Spleen (tissue), 11 donors: ENCODE measurements at regions not wholly inside any gene's neighbourhood (a gene's known extent, or its start where the extent isn't known, plus 50 kb on each side); places are given as distances from the start of the nearest gene placed in this dataset.

Experiments
- DNase-seq: peaks from one replicate; pipeline ENCODE4 v3.0.0-alpha.2; 2020
- H3K27ac ChIP-seq, 8 donors: fragments of 200-600 bp; sonication (generic) in 7 of 8; 1 replicate in 4 of 8; 2 replicates in 4 of 8; pipeline versions ENCODE4 v1.5.0 to v1.8.0; 2016 to 2021; ENCODE audit warnings: inconsistent platforms in 4 of 8, mild to moderate bottlenecking in 4 of 8, moderate library complexity in 1 of 8
- H3K27me3 ChIP-seq, 7 donors: fragments of 200-600 bp; sonication (generic) in 6 of 7; replicated peaks in 1 of 7; 1 replicate in 4 of 7; 2 replicates in 3 of 7; pipeline versions ENCODE4 v1.5.0 to v1.8.0; 2016 to 2021; ENCODE audit warnings: inconsistent platforms in 3 of 7, mild to moderate bottlenecking in 1 of 7
- H3K36me3 ChIP-seq, 6 donors: fragments of 200-600 bp; sonication (generic) in 5 of 6; 1 replicate in 4 of 6; 2 replicates in 2 of 6; pipeline versions ENCODE4 v1.5.0 to v1.8.0; 2016 to 2021; ENCODE audit warnings: inconsistent platforms in 2 of 6
- H3K4me1 ChIP-seq, 6 donors: fragments of 200-600 bp; sonication (generic) in 5 of 6; 1 replicate in 3 of 6; 2 replicates in 3 of 6; pipeline versions ENCODE4 v1.5.0 to v1.8.0; 2016 to 2021; ENCODE audit warnings: inconsistent platforms in 3 of 6
- H3K4me3 ChIP-seq, 8 donors: fragments of 200-600 bp; sonication (generic) in 7 of 8; 1 replicate in 4 of 8; 2 replicates in 4 of 8; pipeline versions ENCODE4 v1.5.0 to v1.8.0; 2016 to 2021; ENCODE audit warnings: inconsistent platforms in 4 of 8, mild to moderate bottlenecking in 4 of 8, moderate library complexity in 2 of 8
- H3K9me3 ChIP-seq, 8 donors: fragments of 200-600 bp; sonication (generic) in 7 of 8; 1 replicate in 4 of 8; 2 replicates in 4 of 8; pipeline versions ENCODE4 v1.5.0 to v1.8.0; 2016 to 2021; ENCODE audit warnings: inconsistent platforms in 4 of 8
- CTCF ChIP-seq, 11 experiments: fragments of 200-600 bp in 7 of 11; fragments of 450-650 bp in 4 of 11; sonication (generic) in 4 of 11; IDR thresholded peaks in 8 of 11; conservative IDR thresholded peaks in 3 of 11; 1 replicate in 7 of 11; 2 replicates in 4 of 11; pipeline versions ENCODE4 v1.4.0 to v1.8.0; 2016 to 2021; ENCODE audit warnings: antibody characterized with exemption in 11 of 11, inconsistent platforms in 4 of 11, mild to moderate bottlenecking in 1 of 11
- POLR2A ChIP-seq, 3 donors: fragments of 450-650 bp; IDR thresholded peaks; one replicate each; pipeline ENCODE4 v1.5.1; 2017; ENCODE audit warnings: antibody characterized with exemption in 3 of 3, mild to moderate bottlenecking in 1 of 3
- POLR2AphosphoS5 ChIP-seq, 3 donors: sonication (generic); formaldehyde crosslinking; IDR thresholded peaks; one replicate each; pipeline ENCODE4 v1.5.1; 2017; ENCODE audit warnings: antibody characterized with exemption in 3 of 3
- WGBS, 5 donors: extraction: QIAGEN DNeasy Blood & Tissue Kit in 3 of 5; methylation state at CpG; one replicate each; pipeline versions ENCODE4 v1.1.5 to v1.1.7; 2013 to 2018; 5-methylcytosine and 5-hydroxymethylcytosine counted together
- intact Hi-C: fragments of 100-400 bp; cut with DNase I; formaldehyde crosslinking; loops from one replicate; pipeline ENCODE4 v1.15.0; 2023; ENCODE audit warnings: low total_unique reads
- donor health status: healthy with polysubstance abuse.
- donor health status: DM: no; HTN: no; CAD: no; lungs with moderate emphysema.
- donor health status: DM: no; HTN: no; CAD: no.
- donor health status: Bipolar disorder and iron deficiency.
- donor health status: healthy.
- donor health status: DM: no; HTN: no; CAD: no.
- donor health status: DM: yes; HTN: yes; CAD: no.

- H3K27ac ChIP-seq = no peak overlapping the region
- no peak for DNase-seq
- no peaks in the 10 kb centered on the region for H3K27me3 ChIP-seq
- H3K36me3 ChIP-seq = no peaks in the 10 kb centered on the region
- no peaks in the 10 kb centered on the region for H3K4me1 ChIP-seq
- H3K4me3 ChIP-seq = no peak overlapping the region
- TF ChIP-seq POLR2A (IDR thresholded peaks at IDR 0.05) (no peak), POLR2AphosphoS5 (IDR thresholded peaks at IDR 0.05) (no peak), CTCF (IDR thresholded peaks at IDR 0.05 in 8 of 11, conservative IDR thresholded peaks at IDR 0.05 in 3 of 11) (no peak)
- intact Hi-C loops = no loop called here
- H3K9me3 ChIP-seq = no peaks in the 10 kb centered on the region
- 70 to 83% (median 75%) methylated on average over 3 of the region's 3 CpGs for WGBS, 5 donors
Measured at GRCh38 chr9:103928442-103928841, 165.7 kb upstream of the SMC2 start.

GRCh38 chr9:103941104-103941503, 153.0 kb upstream of the SMC2 start:
- 84 to 91% (median 88%) methylated on average over 11 of the region's 11 CpGs for WGBS, 5 donors
- intact Hi-C loops = no loop called here
- TF ChIP-seq POLR2AphosphoS5 (IDR thresholded peaks at IDR 0.05) = no peak
- no peak for TF ChIP-seq CTCF (IDR thresholded peaks at IDR 0.05 in 8 of 11, conservative IDR thresholded peaks at IDR 0.05 in 3 of 11)
- TF ChIP-seq POLR2A (IDR thresholded peaks at IDR 0.05) = no peak

GRCh38 chr9:103942200-103942599, 151.9 kb upstream of the SMC2 start:
- H3K36me3 ChIP-seq = no peaks in the 10 kb centered on the region
- H3K27ac ChIP-seq = no peak overlapping the region
- H3K9me3 ChIP-seq = no peaks in the 10 kb centered on the region
- H3K27me3 ChIP-seq = no peaks in the 10 kb centered on the region
- no peaks in the 10 kb centered on the region for H3K4me1 ChIP-seq
- no peak for DNase-seq
- no peak for TF ChIP-seq POLR2AphosphoS5 (IDR thresholded peaks at IDR 0.05)
- TF ChIP-seq CTCF (IDR thresholded peaks at IDR 0.05 in 8 of 11, conservative IDR thresholded peaks at IDR 0.05 in 3 of 11) = no peak
- TF ChIP-seq POLR2A (IDR thresholded peaks at IDR 0.05) = no peak
- H3K4me3 ChIP-seq = no peak overlapping the region
- 83 to 92% (median 89%) methylated on average over 2 of the region's 2 CpGs for WGBS, 5 donors
- intact Hi-C loops = no loop called here

More at GRCh38 chr9:103941104-103941503, 153.0 kb upstream of the SMC2 start:
- H3K9me3 ChIP-seq = no peaks in the 10 kb centered on the region
- H3K27me3 ChIP-seq = no peaks in the 10 kb centered on the region
- DNase-seq = no peak
- H3K4me1 ChIP-seq = no peaks in the 10 kb centered on the region
- H3K36me3 ChIP-seq = no peaks in the 10 kb centered on the region
- no peak overlapping the region for H3K4me3 ChIP-seq
- no peak overlapping the region for H3K27ac ChIP-seq

DNA sequence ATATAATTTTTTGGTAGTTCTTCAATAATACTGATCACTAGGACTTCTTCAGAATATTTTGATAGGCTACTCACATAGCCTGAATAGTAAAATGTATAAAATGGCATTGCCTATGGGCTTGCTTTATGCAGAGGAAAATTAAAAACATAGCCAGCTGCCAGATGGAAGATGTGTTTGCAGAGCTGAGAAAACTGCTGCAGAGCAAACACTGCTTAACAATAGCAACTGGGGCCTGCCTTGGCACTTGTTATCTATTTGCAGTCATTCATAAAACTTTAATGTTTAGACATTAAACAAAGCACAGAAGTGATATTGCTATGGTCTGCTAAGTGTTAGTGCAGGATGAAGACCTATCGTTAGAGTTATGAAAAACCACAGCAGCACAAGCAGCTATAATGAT, 151.5 kb upstream of the SMC2 start:
- intact Hi-C loops = no loop called here
- TF ChIP-seq POLR2A (IDR thresholded peaks at IDR 0.05) (no peak), POLR2AphosphoS5 (IDR thresholded peaks at IDR 0.05) (no peak), CTCF (IDR thresholded peaks at IDR 0.05 in 8 of 11, conservative IDR thresholded peaks at IDR 0.05 in 3 of 11) (no peak)
- no peak for DNase-seq
- Histone ChIP-seq H3K4me1 (no peaks in the 10 kb centered on the region), H3K27ac (no peak overlapping the region), H3K4me3 (no peak overlapping the region), H3K36me3 (no peaks in the 10 kb centered on the region), H3K27me3 (no peaks in the 10 kb centered on the region), H3K9me3 (no peaks in the 10 kb centered on the region)
- WGBS, 5 donors = 84 to 89% (median 88%) methylated on average over 1 of the region's 1 CpG
